ENCODE measurements at regions not wholly inside any gene's neighbourhood (a gene's known extent, or its start where the extent isn't known, plus 50 kb on each side); places are given as distances from the start of the nearest gene placed in this dataset.

DNA sequence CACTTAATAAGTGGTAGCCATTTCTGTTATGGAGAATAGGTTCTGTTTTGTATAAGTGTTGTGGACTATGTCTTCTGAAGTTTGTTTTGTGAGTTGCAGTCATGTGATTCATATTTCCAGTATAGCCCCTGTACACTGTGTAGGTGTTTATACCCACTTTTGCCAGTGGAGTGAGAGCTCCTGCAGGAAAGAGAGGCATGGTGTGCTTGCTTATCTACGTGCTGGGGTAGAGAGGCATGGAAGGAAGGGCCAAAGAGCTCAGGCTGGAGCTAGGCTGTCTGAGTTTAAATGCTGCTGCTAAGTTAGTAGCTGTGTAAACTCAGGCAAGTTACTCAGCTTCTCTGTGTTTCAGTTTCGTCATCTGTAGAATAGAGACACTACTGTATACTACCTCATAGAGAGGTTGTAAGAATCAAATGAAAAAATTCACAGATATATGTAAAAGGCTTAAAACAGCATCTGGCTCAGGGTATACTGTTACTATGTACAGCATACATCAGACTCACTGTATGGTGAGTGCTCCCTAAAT is 88.2 kb upstream of the SLC38A2 start:
- TF ChIP-seq, protein P1, sequence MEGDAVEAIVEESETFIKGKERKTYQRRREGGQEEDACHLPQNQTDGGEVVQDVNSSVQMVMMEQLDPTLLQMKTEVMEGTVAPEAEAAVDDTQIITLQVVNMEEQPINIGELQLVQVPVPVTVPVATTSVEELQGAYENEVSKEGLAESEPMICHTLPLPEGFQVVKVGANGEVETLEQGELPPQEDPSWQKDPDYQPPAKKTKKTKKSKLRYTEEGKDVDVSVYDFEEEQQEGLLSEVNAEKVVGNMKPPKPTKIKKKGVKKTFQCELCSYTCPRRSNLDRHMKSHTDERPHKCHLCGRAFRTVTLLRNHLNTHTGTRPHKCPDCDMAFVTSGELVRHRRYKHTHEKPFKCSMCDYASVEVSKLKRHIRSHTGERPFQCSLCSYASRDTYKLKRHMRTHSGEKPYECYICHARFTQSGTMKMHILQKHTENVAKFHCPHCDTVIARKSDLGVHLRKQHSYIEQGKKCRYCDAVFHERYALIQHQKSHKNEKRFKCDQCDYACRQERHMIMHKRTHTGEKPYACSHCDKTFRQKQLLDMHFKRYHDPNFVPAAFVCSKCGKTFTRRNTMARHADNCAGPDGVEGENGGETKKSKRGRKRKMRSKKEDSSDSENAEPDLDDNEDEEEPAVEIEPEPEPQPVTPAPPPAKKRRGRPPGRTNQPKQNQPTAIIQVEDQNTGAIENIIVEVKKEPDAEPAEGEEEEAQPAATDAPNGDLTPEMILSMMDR (IDR thresholded peaks at IDR 0.05; ENCODE audit: low read depth, low read length): no peak
- no peak for TF ChIP-seq POLR2A (IDR thresholded peaks at IDR 0.05; ENCODE audit: extremely low read depth, insufficient read length)
- TF ChIP-seq, protein P2, sequence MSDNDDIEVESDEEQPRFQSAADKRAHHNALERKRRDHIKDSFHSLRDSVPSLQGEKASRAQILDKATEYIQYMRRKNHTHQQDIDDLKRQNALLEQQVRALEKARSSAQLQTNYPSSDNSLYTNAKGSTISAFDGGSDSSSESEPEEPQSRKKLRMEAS (IDR thresholded peaks at IDR 0.05; ENCODE audit: low read depth, low read length): no peak
- no peak for TF ChIP-seq MYC (IDR thresholded peaks at IDR 0.05; ENCODE audit: low read depth, low read length)
- H3K4me3 ChIP-seq (ENCODE audit: low read depth, low read length): no peak overlapping the region
- no peak for DNase-seq (ENCODE audit: low read depth)

DNA sequence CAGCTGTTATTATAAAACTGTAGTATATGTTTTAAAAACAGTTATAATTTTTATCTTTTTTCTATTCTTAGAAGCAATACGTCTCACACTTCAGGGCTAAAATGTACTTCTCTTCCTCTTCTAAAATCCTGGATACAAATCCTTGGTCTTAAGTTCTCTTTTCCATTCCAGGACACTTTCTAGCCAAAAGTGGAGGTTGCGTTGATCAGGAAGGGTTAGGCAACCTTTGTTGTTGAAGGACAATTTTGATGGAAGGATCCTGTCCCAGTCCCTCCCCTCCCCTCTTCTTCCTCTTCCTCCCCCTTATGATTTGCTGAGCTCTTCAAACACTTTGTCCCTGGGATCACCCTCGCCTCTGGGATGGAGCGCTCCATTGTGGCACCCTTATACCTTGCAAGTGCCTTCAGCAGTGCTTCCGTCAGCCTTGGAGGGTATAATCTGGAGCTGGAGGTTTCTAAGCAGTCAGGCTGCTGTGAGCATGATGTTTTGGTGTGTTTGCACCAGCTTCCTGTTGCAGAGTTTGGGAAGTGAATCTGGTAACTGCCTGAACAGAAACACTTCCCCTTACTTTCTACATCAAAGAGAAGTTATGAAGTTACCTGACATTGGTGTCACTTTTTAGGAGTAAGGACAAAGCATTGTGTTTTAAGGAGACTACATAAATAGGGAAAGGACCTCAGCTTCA is 87.4 kb upstream of the SLC38A2 start:
- no peak overlapping the region for H3K4me3 ChIP-seq (ENCODE audit: low read depth, low read length)
- DNase-seq (ENCODE audit: low read depth): peak; percentile 63
- TF ChIP-seq, protein P1 (IDR thresholded peaks at IDR 0.05; ENCODE audit: low read depth, low read length): no peak
- TF ChIP-seq MYC (IDR thresholded peaks at IDR 0.05; ENCODE audit: low read depth, low read length) (no peak), POLR2A (IDR thresholded peaks at IDR 0.05; ENCODE audit: extremely low read depth, insufficient read length) (no peak)
- TF ChIP-seq, protein P2 (IDR thresholded peaks at IDR 0.05; ENCODE audit: low read depth, low read length): no peak

DNA sequence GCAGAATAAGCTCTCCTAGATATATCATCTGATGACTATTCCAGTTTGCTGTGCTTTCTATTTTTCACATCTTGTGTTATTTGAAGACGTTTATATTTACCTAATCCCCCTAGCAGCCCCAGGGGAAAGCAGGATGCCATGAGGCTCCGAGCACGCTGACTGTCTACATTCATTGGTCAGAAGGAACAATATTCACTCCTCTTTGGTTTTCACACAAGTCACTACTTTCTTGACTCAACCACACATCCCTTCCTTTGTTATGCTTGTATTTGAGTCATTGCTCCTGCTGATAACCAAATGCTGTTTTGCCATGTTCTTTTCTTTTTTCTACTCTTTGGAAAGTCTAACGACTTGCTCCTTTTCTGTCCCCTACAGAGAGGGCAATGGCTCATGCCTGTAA is 86.5 kb upstream of the SLC38A2 start:
- H3K4me3 ChIP-seq (ENCODE audit: low read depth, low read length): no peak overlapping the region
- TF ChIP-seq, protein P1 (IDR thresholded peaks at IDR 0.05; ENCODE audit: low read depth, low read length): no peak
- TF ChIP-seq MYC (IDR thresholded peaks at IDR 0.05; ENCODE audit: low read depth, low read length) (no peak), POLR2A (IDR thresholded peaks at IDR 0.05; ENCODE audit: extremely low read depth, insufficient read length) (no peak)
- TF ChIP-seq, protein P2 (IDR thresholded peaks at IDR 0.05; ENCODE audit: low read depth, low read length): no peak
- DNase-seq (ENCODE audit: low read depth): no peak

DNA sequence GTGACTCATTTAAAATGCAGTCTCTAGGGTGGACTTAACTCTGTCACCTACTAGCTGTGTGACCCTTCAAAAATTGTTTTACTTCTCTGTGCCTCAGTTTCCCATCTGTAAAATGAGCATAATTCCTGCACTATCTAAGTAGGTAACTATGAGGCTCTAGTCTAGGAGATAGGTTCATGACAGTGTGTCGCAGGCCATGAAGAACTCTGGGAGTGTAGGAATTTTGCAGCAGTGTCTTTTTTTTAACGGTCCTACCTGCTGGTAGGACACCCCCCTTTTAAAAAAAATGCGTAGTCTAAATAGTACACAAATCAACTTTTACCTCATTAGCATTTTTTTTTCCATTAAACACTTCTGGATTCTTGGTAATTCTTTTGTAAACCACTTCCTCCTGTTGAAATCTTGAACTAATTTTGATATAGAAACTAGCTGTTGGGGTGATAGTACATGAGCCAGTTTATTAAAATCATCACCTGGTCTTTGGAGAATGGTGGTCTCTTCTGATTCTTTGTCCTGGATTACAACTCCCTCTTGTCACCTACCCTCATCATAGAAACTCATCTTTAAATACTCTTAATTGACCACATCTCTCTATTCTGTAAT is 86.0 kb upstream of the SLC38A2 start:
- DNase-seq (ENCODE audit: low read depth): no peak
- TF ChIP-seq POLR2A (IDR thresholded peaks at IDR 0.05; ENCODE audit: extremely low read depth, insufficient read length): no peak
- TF ChIP-seq MYC (IDR thresholded peaks at IDR 0.05; ENCODE audit: low read depth, low read length): no peak
- TF ChIP-seq, protein P1 (IDR thresholded peaks at IDR 0.05; ENCODE audit: low read depth, low read length): no peak
- TF ChIP-seq, protein P2 (IDR thresholded peaks at IDR 0.05; ENCODE audit: low read depth, low read length): no peak
- H3K4me3 ChIP-seq (ENCODE audit: low read depth, low read length): no peak overlapping the region

DNA sequence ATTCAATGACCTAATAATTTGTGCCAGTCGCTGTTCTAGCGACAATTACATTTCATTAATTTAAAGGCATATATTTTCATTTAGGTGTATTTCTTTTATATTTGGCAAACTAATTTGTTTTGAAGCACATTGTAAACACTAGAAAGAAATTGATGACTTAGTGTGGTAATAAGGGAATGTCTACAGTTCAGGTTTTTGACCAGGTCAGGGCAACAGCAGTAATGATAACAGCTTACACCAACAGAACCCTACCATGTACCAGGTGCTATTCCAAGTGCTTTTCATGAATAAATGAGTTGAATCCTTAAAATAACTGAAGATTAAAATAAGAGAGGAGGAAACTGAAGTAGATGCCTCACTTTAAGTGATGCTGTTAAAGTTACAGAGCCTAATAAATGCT is 85.4 kb upstream of the SLC38A2 start:
- no peak for DNase-seq (ENCODE audit: low read depth)
- H3K4me3 ChIP-seq (ENCODE audit: low read depth, low read length): no peak overlapping the region
- no peak for TF ChIP-seq POLR2A (IDR thresholded peaks at IDR 0.05; ENCODE audit: extremely low read depth, insufficient read length)
- TF ChIP-seq, protein P2 (IDR thresholded peaks at IDR 0.05; ENCODE audit: low read depth, low read length): no peak
- TF ChIP-seq, protein P1 (IDR thresholded peaks at IDR 0.05; ENCODE audit: low read depth, low read length): no peak
- TF ChIP-seq MYC (IDR thresholded peaks at IDR 0.05; ENCODE audit: low read depth, low read length): no peak

All from NB4 (cell line).